ENCODE measurements at regions not wholly inside any gene's neighbourhood (a gene's known extent, or its start where the extent isn't known, plus 50 kb on each side); places are given as distances from the start of the nearest gene placed in this dataset.

DNA sequence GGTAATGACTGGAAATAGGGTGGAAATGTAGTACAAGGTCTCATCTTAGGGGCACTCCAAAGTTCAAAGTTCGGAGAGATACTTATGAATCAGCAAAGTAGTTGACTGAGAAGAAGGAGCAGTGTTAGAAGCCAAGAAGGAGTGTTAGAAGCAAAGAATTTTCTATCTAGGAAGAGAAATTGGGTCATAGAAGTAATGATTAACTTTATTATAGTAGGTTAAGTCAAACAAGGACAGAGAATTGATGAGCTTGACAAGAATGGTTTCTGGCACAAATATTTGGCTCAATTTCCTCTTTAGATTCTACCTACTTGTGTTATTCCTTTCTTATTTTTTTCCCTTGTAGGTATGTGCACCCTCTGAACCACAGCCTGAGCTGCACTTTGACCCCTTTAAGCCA, 810.5 kb upstream of the LRFN5 start:
- POLR2A ChIA-PET, result no interaction called here
- CTCF ChIA-PET, result no interaction called here
- TF ChIP-seq, protein P1, sequence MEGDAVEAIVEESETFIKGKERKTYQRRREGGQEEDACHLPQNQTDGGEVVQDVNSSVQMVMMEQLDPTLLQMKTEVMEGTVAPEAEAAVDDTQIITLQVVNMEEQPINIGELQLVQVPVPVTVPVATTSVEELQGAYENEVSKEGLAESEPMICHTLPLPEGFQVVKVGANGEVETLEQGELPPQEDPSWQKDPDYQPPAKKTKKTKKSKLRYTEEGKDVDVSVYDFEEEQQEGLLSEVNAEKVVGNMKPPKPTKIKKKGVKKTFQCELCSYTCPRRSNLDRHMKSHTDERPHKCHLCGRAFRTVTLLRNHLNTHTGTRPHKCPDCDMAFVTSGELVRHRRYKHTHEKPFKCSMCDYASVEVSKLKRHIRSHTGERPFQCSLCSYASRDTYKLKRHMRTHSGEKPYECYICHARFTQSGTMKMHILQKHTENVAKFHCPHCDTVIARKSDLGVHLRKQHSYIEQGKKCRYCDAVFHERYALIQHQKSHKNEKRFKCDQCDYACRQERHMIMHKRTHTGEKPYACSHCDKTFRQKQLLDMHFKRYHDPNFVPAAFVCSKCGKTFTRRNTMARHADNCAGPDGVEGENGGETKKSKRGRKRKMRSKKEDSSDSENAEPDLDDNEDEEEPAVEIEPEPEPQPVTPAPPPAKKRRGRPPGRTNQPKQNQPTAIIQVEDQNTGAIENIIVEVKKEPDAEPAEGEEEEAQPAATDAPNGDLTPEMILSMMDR (IDR thresholded peaks at IDR 0.05; ENCODE audit: control extremely low read depth, extremely low read depth, low read depth, missing control alignments), result no peak
- no peak for DNase-seq (ENCODE audit: extremely low spot score)

DNA sequence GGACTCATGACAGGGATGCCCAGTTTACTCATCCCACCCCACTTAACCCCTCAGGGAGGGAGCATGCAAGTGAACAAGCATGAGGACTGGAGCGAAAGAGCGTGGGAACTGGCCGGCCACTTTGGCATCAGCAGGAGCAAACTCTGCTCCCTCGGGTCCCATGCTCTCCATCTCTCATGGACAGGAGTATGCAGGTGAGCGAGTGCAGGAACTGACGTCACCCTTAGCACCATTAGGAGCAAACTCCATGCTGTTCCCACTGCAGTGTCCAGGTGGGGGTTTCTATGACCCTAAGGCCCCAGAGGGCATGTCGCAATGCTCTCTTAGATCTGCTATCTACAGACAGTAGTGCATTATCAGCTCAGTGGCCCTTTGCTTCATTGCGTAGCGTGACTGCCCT, 821.8 kb upstream of the LRFN5 start:
- ChIA-PET CTCF (no interaction called here), POLR2A (no interaction called here)
- TF ChIP-seq, protein P1 (IDR thresholded peaks at IDR 0.05; ENCODE audit: control extremely low read depth, extremely low read depth, low read depth, missing control alignments), result no peak
- no peak for DNase-seq (ENCODE audit: extremely low spot score)

DNA sequence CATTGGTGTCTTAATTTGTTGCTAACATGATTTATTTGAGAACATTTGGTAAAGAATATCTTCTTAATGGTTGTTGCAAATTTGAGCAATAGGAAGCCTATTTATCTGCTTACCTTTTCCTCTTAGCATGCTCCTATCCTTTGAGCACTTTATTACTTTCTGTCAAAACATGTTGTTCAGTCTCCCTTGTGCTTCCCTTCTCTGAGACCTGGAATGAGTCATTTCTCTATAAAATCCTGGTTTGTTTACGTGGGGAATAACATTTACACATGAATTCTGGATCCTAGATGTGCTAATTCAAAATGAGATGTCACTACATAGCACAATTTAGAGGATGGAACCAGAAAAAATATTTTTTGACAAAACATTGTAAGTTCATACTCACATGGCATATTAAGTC, 844.0 kb upstream of the LRFN5 start:
- no peak for DNase-seq (ENCODE audit: extremely low spot score)
- POLR2A ChIA-PET, result no interaction called here
- CTCF ChIA-PET, result no interaction called here
- TF ChIP-seq, protein P1 (IDR thresholded peaks at IDR 0.05; ENCODE audit: control extremely low read depth, extremely low read depth, low read depth, missing control alignments), result no peak

DNA sequence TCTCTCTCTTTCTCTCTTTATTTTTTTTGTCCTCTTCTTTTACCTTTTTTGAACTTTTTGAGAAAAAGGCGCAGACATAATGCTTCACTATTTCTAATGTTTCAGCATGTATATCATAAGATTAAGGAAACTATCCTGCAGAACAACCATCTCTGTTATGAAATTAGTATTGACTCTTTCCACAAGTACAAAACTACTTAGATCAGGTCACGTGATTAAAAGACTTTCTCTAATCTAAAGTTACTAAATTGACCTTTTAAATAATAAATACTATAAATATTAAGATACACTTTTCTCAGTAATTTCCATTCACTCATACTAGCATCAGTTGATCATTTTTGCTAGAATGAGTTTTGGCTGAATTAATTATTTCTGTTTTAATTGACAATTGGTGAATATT, 844.5 kb upstream of the LRFN5 start:
- CTCF ChIA-PET, result no interaction called here
- DNase-seq (ENCODE audit: extremely low spot score), result no peak
- TF ChIP-seq, protein P1 (IDR thresholded peaks at IDR 0.05; ENCODE audit: control extremely low read depth, extremely low read depth, low read depth, missing control alignments), result no peak
- POLR2A ChIA-PET, result no interaction called here

DNA sequence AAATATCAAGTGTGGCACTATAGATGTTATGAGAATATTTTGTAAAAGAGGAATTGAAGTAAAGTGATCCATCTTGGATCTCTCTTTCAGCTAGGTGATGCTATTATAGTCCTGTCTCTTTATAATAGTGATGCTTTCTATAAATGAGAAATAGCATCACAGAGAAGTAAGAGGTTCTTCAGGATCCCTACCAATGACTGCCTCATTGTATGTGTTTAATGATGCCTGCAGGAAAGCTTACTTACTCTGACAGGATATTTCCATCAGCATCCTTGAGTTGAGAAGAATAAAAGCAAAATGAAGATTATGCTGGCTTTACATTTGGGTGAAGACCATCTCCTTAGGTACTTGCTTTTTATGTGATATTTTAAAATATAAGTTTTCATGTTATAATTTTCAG, 846.0 kb upstream of the LRFN5 start:
- TF ChIP-seq, protein P1 (IDR thresholded peaks at IDR 0.05; ENCODE audit: control extremely low read depth, extremely low read depth, low read depth, missing control alignments), result no peak
- POLR2A ChIA-PET, result no interaction called here
- CTCF ChIA-PET, result no interaction called here
- DNase-seq (ENCODE audit: extremely low spot score), result no peak

DNA sequence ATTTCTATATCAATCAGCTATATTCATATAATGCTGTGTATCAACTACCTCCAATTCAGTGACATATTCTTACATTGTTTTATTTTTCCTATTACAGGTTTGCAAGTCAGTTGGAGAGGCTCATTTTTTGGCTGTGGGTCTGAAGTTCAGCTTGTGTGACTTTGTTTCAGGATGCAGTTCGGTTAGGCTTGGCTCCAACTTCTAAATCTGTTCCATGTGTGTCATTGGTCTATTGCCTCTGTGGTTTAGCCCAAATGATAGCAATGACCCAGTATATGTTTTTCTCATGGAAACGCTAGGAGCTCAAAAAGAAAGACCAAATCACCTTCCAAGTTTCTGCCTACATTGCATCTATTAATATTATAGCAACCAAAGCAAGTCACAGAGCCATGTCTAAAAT, 848.6 kb upstream of the LRFN5 start:
- no peak for DNase-seq (ENCODE audit: extremely low spot score)
- ChIA-PET CTCF (interaction anchor here (1.3 kb wide), 2 partner anchors 15 to 31 kb away, joined by 3 read pairs; no protein-coding TSS in a partner anchor), POLR2A (no interaction called here)
- TF ChIP-seq, protein P1 (IDR thresholded peaks at IDR 0.05; ENCODE audit: control extremely low read depth, extremely low read depth, low read depth, missing control alignments), result no peak

DNA sequence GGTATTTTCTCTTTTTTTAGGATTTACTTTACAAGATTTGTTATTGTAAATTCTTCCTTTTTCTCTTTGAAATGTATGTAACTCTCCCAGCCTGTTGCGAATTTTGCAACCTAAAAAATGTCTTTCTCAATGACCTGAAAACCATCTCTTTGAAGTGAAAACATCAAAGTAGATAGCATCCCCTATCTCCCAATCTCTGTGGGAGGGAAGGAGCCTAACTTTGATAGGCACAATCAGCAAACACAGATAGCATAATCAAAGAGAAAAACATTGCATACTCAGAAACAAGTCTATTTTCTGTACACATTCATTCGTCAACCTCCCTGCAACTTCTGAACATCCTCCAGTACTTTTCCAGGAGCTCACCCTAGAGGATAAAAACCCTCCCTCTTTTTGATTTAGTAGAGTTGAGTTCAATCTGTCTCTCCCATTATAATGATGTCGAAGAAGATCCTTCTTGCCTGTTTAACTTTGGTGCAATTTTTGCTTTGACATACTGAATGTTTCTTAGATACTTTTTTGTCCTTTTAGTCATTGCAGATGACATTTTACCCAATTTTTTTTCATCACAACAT, 849.2 kb upstream of the LRFN5 start:
- DNase-seq (ENCODE audit: extremely low spot score), result no peak
- CTCF ChIA-PET, result interaction anchor here (1.1 to 1.3 kb wide), 3 partner anchors 10 to 31 kb away, joined by 3 to 6 read pairs (median 3); no protein-coding TSS in a partner anchor
- POLR2A ChIA-PET, result no interaction called here
- TF ChIP-seq, protein P1 (IDR thresholded peaks at IDR 0.05; ENCODE audit: control extremely low read depth, extremely low read depth, low read depth, missing control alignments), result no peak
